Adrenal gland (tissue), 5 donors: ENCODE measurements at regions not wholly inside any gene's neighbourhood (a gene's known extent, or its start where the extent isn't known, plus 50 kb on each side); places are given as distances from the start of the nearest gene placed in this dataset.

Experiments used
- POLR2A ChIP-seq, 2 donors: fragments of 450-650 bp; IDR thresholded peaks; one replicate each; pipeline ENCODE4 v1.6.1; 2017; ENCODE audit warnings: antibody characterized with exemption in 2 of 2, mild to moderate bottlenecking in 2 of 2, moderate library complexity in 1 of 2
- TF ChIP-seq, protein P1 (sequence below), 6 experiments: fragments of 450-650 bp in 4 of 6; fragments of 200-600 bp in 2 of 6; sonication (generic) in 1 of 6; IDR thresholded peaks; 1 replicate in 5 of 6; 2 replicates in 1 of 6; pipeline versions ENCODE4 v1.5.1 to v1.8.0; 2016 to 2021; ENCODE audit warnings: antibody characterized with exemption in 6 of 6, mild to moderate bottlenecking in 2 of 6, moderate library complexity in 1 of 6
- donor health status: DM: no; HTN: no; CAD: no.

- TF ChIP-seq, protein P1, sequence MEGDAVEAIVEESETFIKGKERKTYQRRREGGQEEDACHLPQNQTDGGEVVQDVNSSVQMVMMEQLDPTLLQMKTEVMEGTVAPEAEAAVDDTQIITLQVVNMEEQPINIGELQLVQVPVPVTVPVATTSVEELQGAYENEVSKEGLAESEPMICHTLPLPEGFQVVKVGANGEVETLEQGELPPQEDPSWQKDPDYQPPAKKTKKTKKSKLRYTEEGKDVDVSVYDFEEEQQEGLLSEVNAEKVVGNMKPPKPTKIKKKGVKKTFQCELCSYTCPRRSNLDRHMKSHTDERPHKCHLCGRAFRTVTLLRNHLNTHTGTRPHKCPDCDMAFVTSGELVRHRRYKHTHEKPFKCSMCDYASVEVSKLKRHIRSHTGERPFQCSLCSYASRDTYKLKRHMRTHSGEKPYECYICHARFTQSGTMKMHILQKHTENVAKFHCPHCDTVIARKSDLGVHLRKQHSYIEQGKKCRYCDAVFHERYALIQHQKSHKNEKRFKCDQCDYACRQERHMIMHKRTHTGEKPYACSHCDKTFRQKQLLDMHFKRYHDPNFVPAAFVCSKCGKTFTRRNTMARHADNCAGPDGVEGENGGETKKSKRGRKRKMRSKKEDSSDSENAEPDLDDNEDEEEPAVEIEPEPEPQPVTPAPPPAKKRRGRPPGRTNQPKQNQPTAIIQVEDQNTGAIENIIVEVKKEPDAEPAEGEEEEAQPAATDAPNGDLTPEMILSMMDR (IDR thresholded peaks at IDR 0.05) = no peak
- TF ChIP-seq POLR2A (IDR thresholded peaks at IDR 0.05) = no peak
Measured at GRCh38 chr9:17988489-17988888, 409.6 kb downstream of the SH3GL2 start.
